IMR-90 (cell line): ENCODE measurements at regions not wholly inside any gene's neighbourhood (a gene's known extent, or its start where the extent isn't known, plus 50 kb on each side); places are given as distances from the start of the nearest gene placed in this dataset.

Experiments
- BHLHE40 ChIP-seq: fragments of 150-350 bp; IDR thresholded peaks from 2 replicates; pipeline ENCODE4 v1.6.1; 2016; ENCODE audit warnings: mild to moderate bottlenecking, low read depth, low read length
- MAZ ChIP-seq: IDR thresholded peaks from 2 replicates; pipeline ENCODE4 v1.6.1; 2012; ENCODE audit warnings: low read depth, mild to moderate bottlenecking, low read length, improper control_type of control experiment, moderate library complexity, borderline replicate concordance
- NFE2L2 ChIP-seq: fragments of 150-350 bp; IDR thresholded peaks from 2 replicates; pipeline ENCODE4 v1.6.1; 2016; ENCODE audit warnings: low read depth, mild to moderate bottlenecking, low read length
- POLR2A ChIP-seq: IDR thresholded peaks from 2 replicates; pipeline ENCODE4 v1.6.1; 2012; ENCODE audit warnings: mild to moderate bottlenecking, low read depth, low read length
- RCOR1 ChIP-seq: IDR thresholded peaks from 2 replicates; pipeline ENCODE4 v1.6.1; 2012; ENCODE audit warnings: mild to moderate bottlenecking, low read length, improper control_type of control experiment; ENCODE audit not compliant: insufficient replicate concordance
- SMC3 ChIP-seq: fragments of 150-350 bp; IDR thresholded peaks from 2 replicates; pipeline ENCODE4 v1.6.1; 2016; ENCODE audit warnings: low read depth, mild to moderate bottlenecking, antibody characterized with exemption, low read length, moderate library complexity
- TF ChIP-seq, protein P1 (sequence below): conservative IDR thresholded peaks from 2 replicates; pipeline ENCODE4 v1.5.1; 2012; ENCODE audit warnings: mild to moderate bottlenecking, low read depth, low read length, improper control_type of control experiment

DNA sequence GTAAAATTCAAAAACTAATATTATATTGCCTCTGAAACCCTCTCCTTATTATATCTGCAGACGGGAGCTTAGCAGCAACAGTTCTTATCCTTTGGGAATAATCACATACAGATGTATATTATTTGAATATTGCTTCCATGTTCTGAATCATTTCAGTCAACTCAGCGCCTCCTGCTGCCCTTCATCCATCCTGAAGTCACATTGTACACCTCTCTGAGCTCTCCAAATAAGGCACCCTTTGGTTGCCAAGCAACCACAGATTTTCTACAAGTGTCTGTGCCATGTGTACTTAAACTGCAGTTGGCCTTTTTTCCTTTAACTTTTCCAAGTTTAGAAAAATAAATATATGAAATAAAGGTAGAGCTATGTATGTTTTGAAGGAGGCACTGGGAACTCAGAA is 384.3 kb downstream of the LRRIQ3 start:
- TF ChIP-seq BHLHE40 = no peak
- TF ChIP-seq, protein P1, sequence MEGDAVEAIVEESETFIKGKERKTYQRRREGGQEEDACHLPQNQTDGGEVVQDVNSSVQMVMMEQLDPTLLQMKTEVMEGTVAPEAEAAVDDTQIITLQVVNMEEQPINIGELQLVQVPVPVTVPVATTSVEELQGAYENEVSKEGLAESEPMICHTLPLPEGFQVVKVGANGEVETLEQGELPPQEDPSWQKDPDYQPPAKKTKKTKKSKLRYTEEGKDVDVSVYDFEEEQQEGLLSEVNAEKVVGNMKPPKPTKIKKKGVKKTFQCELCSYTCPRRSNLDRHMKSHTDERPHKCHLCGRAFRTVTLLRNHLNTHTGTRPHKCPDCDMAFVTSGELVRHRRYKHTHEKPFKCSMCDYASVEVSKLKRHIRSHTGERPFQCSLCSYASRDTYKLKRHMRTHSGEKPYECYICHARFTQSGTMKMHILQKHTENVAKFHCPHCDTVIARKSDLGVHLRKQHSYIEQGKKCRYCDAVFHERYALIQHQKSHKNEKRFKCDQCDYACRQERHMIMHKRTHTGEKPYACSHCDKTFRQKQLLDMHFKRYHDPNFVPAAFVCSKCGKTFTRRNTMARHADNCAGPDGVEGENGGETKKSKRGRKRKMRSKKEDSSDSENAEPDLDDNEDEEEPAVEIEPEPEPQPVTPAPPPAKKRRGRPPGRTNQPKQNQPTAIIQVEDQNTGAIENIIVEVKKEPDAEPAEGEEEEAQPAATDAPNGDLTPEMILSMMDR = no peak
- no peak for TF ChIP-seq MAZ
- TF ChIP-seq NFE2L2 = no peak
- TF ChIP-seq RCOR1 = no peak
- no peak for TF ChIP-seq SMC3
- TF ChIP-seq POLR2A = no peak
